H9 (cell line): ENCODE measurements at regions not wholly inside any gene's neighbourhood (a gene's known extent, or its start where the extent isn't known, plus 50 kb on each side); places are given as distances from the start of the nearest gene placed in this dataset.

Source experiments
- DNase-seq: peaks from one replicate; pipeline ENCODE4 v3.0.0-alpha.2; 2017
- H2AFZ ChIP-seq: one replicate; pipeline ENCODE4 v1.6.1; 2013; ENCODE audit warnings: mild to moderate bottlenecking, low read length, control low read depth, moderate library complexity
- H2AK5ac ChIP-seq: 2 replicates; pipeline ENCODE4 v1.6.1; 2013; ENCODE audit warnings: low read length, control low read depth, mixed read lengths; ENCODE audit not compliant: insufficient read length
- H2BK120ac ChIP-seq: one replicate; pipeline ENCODE4 v1.6.1; 2013; ENCODE audit warnings: low read depth, mild to moderate bottlenecking, low read length, control low read depth, inconsistent platforms; ENCODE audit not compliant: poor library complexity, severe bottlenecking
- H2BK12ac ChIP-seq: 2 replicates; pipeline ENCODE4 v1.6.1; 2013; ENCODE audit warnings: low read length, control low read depth, mixed read lengths, low read depth; ENCODE audit not compliant: insufficient read length
- H2BK15ac ChIP-seq: 2 replicates; pipeline ENCODE4 v1.6.1; 2013; ENCODE audit warnings: low read depth, low read length, control low read depth
- H2BK20ac ChIP-seq: one replicate; pipeline ENCODE4 v1.6.1; 2013; ENCODE audit warnings: low read depth, mild to moderate bottlenecking, low read length, control low read depth, inconsistent platforms; ENCODE audit not compliant: poor library complexity, severe bottlenecking
- H2BK5ac ChIP-seq: 2 replicates; pipeline ENCODE4 v1.6.1; 2013; ENCODE audit warnings: low read length, control low read depth, mixed read lengths; ENCODE audit not compliant: insufficient read length
- H3K14ac ChIP-seq: 2 replicates; pipeline ENCODE4 v1.6.1; 2013; ENCODE audit warnings: low read length, control low read depth; ENCODE audit not compliant: insufficient read depth
- H3K18ac ChIP-seq: 2 replicates; pipeline ENCODE4 v1.6.1; 2013; ENCODE audit warnings: low read depth, mild to moderate bottlenecking, mixed read lengths, low read length, control low read depth; ENCODE audit not compliant: insufficient read length
- H3K23ac ChIP-seq: 2 replicates; pipeline ENCODE4 v1.6.1; 2013; ENCODE audit warnings: low read length, control low read depth, mixed read lengths, low read depth; ENCODE audit not compliant: insufficient read length
- H3K23me2 ChIP-seq: 2 replicates; pipeline ENCODE4 v1.6.1; 2013; ENCODE audit warnings: low read depth, mild to moderate bottlenecking, mixed read lengths, low read length, control low read depth; ENCODE audit not compliant: insufficient read length, poor library complexity, severe bottlenecking
- H3K27ac ChIP-seq: 2 replicates; pipeline ENCODE4 v1.5.1; 2013; ENCODE audit warnings: low read length, control low read depth, mixed read lengths, low read depth; ENCODE audit not compliant: insufficient read length
- H3K27me3 ChIP-seq: 2 replicates; pipeline ENCODE4 v1.6.1; 2013; ENCODE audit warnings: low read length, control low read depth, inconsistent platforms; ENCODE audit not compliant: insufficient read depth
- H3K4ac ChIP-seq: 2 replicates; pipeline ENCODE4 v1.6.1; 2013; ENCODE audit warnings: low read depth, mild to moderate bottlenecking, control low read depth, inconsistent platforms, low read length, moderate library complexity
- H3K4me1 ChIP-seq: 2 replicates; pipeline ENCODE4 v1.6.1; 2013; ENCODE audit warnings: low read length, control low read depth, inconsistent platforms; ENCODE audit not compliant: insufficient read depth
- H3K4me2 ChIP-seq: 2 replicates; pipeline ENCODE4 v1.6.1; 2013; ENCODE audit warnings: low read length, control low read depth, mixed read lengths; ENCODE audit not compliant: insufficient read length, insufficient read depth
- H3K56ac ChIP-seq: 2 replicates; pipeline ENCODE4 v1.6.1; 2013; ENCODE audit warnings: low read depth, mild to moderate bottlenecking, mixed read lengths, low read length, control low read depth; ENCODE audit not compliant: insufficient read length
- H3K79me1 ChIP-seq: 2 replicates; pipeline ENCODE4 v1.6.1; 2013; ENCODE audit warnings: low read depth, mild to moderate bottlenecking, moderate library complexity, low read length, control low read depth, inconsistent platforms; ENCODE audit not compliant: insufficient read depth, poor library complexity, severe bottlenecking
- H3K79me2 ChIP-seq: 2 replicates; pipeline ENCODE4 v1.6.1; 2013; ENCODE audit warnings: low read length, control low read depth, inconsistent platforms; ENCODE audit not compliant: insufficient read depth
- H3K9ac ChIP-seq: 2 replicates; pipeline ENCODE4 v1.6.1; 2013; ENCODE audit warnings: low read length, control low read depth, mixed read lengths; ENCODE audit not compliant: insufficient read length; ENCODE audit errors: extremely low read depth
- H3K9me3 ChIP-seq: one replicate; pipeline ENCODE4 v1.6.1; 2013; ENCODE audit warnings: low read depth, low read length, inconsistent platforms; ENCODE audit not compliant: control insufficient read depth
- H3T11ph ChIP-seq: one replicate; pipeline ENCODE4 v1.6.1; 2013; ENCODE audit warnings: mild to moderate bottlenecking, low read length, control low read depth, inconsistent platforms
- H4K20me1 ChIP-seq: one replicate; pipeline ENCODE4 v1.6.1; 2013; ENCODE audit not compliant: control insufficient read depth, insufficient read length, insufficient read depth
- H4K5ac ChIP-seq: 2 replicates; pipeline ENCODE4 v1.6.1; 2013; ENCODE audit warnings: low read depth, mild to moderate bottlenecking, mixed read lengths, low read length, control low read depth; ENCODE audit not compliant: insufficient read length
- H4K8ac ChIP-seq: replicated peaks from 2 replicates; pipeline ENCODE4 v1.6.1; 2013; ENCODE audit warnings: low read length, control low read depth, mixed read lengths, low read depth; ENCODE audit not compliant: insufficient read length
- H4K91ac ChIP-seq: 2 replicates; pipeline ENCODE4 v1.6.1; 2013; ENCODE audit warnings: low read depth, mild to moderate bottlenecking, moderate library complexity, mixed read lengths, low read length, control low read depth; ENCODE audit not compliant: insufficient read length
- H3K27ac Mint-ChIP-seq, 3 experiments: 2 replicates in 2 of 3; 3 replicates in 1 of 3; pipeline ENCODE4 v1.8.0; 2020 to 2021; ENCODE audit warnings: mixed read lengths in 3 of 3, mild to moderate bottlenecking in 1 of 3, moderate library complexity in 1 of 3
- H3K27me3 Mint-ChIP-seq: 2 replicates; pipeline ENCODE4 v1.8.0; 2021; ENCODE audit warnings: low read depth, mild to moderate bottlenecking, moderate library complexity, mixed read lengths
- H3K36me3 Mint-ChIP-seq, 3 experiments: 2 replicates in 2 of 3; 3 replicates in 1 of 3; pipeline ENCODE4 v1.8.0; 2020 to 2021; ENCODE audit warnings: low read depth in 3 of 3, mixed read lengths in 3 of 3; ENCODE audit not compliant: insufficient read depth in 1 of 3
- H3K4me1 Mint-ChIP-seq, 2 experiments: 2 replicates each; pipeline ENCODE4 v1.8.0; 2020; ENCODE audit warnings: mixed read lengths in 2 of 2
- H3K4me3 Mint-ChIP-seq, 2 experiments: 2 replicates in 1 of 2; 3 replicates in 1 of 2; pipeline ENCODE4 v1.8.0; 2020 to 2021; ENCODE audit warnings: mild to moderate bottlenecking in 2 of 2, mixed read lengths in 2 of 2, moderate library complexity in 1 of 2
- H3K9me3 Mint-ChIP-seq, 2 experiments: 2 replicates in 1 of 2; 3 replicates in 1 of 2; pipeline ENCODE4 v1.8.0; 2020; ENCODE audit warnings: mild to moderate bottlenecking in 2 of 2, mixed read lengths in 2 of 2, moderate library complexity in 1 of 2
- CTCF ChIP-seq: fragments of 200-600 bp; sonication (generic); conservative IDR thresholded peaks from 3 replicates; pipeline ENCODE4 v1.8.0; 2021; ENCODE audit warnings: antibody characterized with exemption, mild to moderate bottlenecking
- WGBS: extraction: QIAGEN DNeasy Blood & Tissue Kit; methylation state at CpG from one replicate; pipeline ENCODE4 v1.1.7; 2013; ENCODE audit warnings: missing lambda C conversion rate, low lambda C conversion rate, mixed read lengths; ENCODE audit not compliant: insufficient read length; ENCODE audit errors: extremely low coverage; 5-methylcytosine and 5-hydroxymethylcytosine counted together

- no peak overlapping the region for H3K27ac Mint-ChIP-seq
- Histone ChIP-seq H2AK5ac (no peak overlapping the region), H3K4me2 (no peak overlapping the region), H2BK12ac (no peak overlapping the region), H3K9ac (no peak overlapping the region), H3K4ac (no peak overlapping the region), H3K79me1 (no peaks in the 10 kb centered on the region), H2AFZ (no peak overlapping the region), H3K23me2 (no peaks in the 10 kb centered on the region), H3K23ac (no peak overlapping the region), H3K79me2 (no peaks in the 10 kb centered on the region), H2BK20ac (no peak overlapping the region), H2BK5ac (no peak overlapping the region), H3K56ac (no peak overlapping the region), H3K9me3 (no peaks in the 10 kb centered on the region), H3T11ph (no peak overlapping the region), H4K8ac (no peak overlapping the region), H2BK120ac (no peak overlapping the region), H4K5ac (no peak overlapping the region), H3K27me3 (no peaks in the 10 kb centered on the region), H3K14ac (no peak overlapping the region), H3K4me1 (no peaks in the 10 kb centered on the region), H2BK15ac (no peak overlapping the region), H4K20me1 (no peaks in the 10 kb centered on the region), H4K91ac (no peak overlapping the region), H3K27ac (no peak overlapping the region), H3K18ac (no peak overlapping the region)
- WGBS = no CpG with 5 or more reads among the region's 1 CpG
- no peak for TF ChIP-seq CTCF
- H3K4me1 Mint-ChIP-seq = peaks cover 14 to 21% of the 10 kb centered on the region in 2 experiments
- H3K27me3 Mint-ChIP-seq = no peaks in the 10 kb centered on the region; the same call in none of the 2 replicates
- no peaks in the 10 kb centered on the region for H3K36me3 Mint-ChIP-seq
- DNase-seq = no peak
- no peaks in the 10 kb centered on the region for H3K9me3 Mint-ChIP-seq
- H3K4me3 Mint-ChIP-seq = no peak overlapping the region
Observed at GRCh38 chr21:41615613-41616012, 107.7 kb upstream of the TMPRSS2 start.
